ENCODE measurements at regions not wholly inside any gene's neighbourhood (a gene's known extent, or its start where the extent isn't known, plus 50 kb on each side); places are given as distances from the start of the nearest gene placed in this dataset.

DNA sequence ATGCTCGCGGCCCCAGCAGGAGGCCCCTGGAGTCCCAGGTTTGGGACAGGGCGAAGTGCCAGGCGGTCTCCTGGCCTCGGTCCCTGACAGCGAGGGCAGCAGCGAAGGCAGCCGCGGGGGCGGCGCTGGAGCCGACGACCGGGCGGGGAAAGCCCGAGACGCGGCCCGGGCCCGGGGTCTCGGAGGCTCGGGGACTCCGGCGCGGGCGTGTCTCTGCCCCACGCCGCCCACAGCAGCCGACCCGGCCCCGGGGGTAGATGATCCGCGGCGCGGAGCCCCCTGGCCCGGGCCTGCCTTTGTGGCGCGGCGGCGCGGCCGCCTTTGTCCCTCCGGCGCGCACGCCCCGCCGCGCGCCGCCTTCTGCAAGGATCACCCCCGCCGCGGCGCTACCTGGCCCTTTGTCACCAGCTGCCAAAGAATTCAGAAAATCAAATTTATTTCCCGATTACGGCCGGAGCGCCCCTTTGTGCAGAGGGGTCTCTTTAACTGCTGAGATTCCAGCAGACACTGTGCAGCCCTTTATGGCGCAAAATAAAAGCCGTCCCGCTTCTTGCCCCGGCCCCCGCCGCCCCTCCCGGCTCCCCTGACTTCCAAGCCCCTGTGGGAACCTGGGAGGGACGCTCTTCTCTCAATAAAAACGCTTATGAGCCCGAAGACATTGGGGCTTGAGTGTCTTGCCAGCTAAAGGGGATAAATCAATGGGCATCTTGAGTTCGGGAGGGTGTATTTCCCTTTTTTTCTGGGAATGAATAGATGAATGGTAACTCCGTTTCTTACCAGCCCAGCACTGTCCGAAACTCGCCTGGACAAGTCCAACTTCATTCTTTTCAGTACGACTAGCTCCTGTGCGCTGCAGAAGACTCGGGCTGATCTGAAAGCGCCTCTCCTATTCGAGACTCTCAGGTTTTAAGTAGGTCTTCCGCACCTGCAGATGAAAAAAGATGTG is 68.4 kb downstream of the HES1 start:
- TF ChIP-seq POLR2AphosphoS5 (IDR thresholded peaks at IDR 0.05), result no peak
- TF ChIP-seq, protein P1, sequence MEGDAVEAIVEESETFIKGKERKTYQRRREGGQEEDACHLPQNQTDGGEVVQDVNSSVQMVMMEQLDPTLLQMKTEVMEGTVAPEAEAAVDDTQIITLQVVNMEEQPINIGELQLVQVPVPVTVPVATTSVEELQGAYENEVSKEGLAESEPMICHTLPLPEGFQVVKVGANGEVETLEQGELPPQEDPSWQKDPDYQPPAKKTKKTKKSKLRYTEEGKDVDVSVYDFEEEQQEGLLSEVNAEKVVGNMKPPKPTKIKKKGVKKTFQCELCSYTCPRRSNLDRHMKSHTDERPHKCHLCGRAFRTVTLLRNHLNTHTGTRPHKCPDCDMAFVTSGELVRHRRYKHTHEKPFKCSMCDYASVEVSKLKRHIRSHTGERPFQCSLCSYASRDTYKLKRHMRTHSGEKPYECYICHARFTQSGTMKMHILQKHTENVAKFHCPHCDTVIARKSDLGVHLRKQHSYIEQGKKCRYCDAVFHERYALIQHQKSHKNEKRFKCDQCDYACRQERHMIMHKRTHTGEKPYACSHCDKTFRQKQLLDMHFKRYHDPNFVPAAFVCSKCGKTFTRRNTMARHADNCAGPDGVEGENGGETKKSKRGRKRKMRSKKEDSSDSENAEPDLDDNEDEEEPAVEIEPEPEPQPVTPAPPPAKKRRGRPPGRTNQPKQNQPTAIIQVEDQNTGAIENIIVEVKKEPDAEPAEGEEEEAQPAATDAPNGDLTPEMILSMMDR (IDR thresholded peaks at IDR 0.05 in 8 of 11, conservative IDR thresholded peaks at IDR 0.05 in 3 of 11), result no peak
- no peak for TF ChIP-seq POLR2A (IDR thresholded peaks at IDR 0.05)
- no peak overlapping the region for H3K27ac ChIP-seq
- H3K36me3 ChIP-seq, result no peaks in the 10 kb centered on the region
- H3K9me3 ChIP-seq, result no peaks in the 10 kb centered on the region
- peak overlapping the region in 7 of 8 donors; percentile 5 to 62 (median 21) for H3K4me3 ChIP-seq
- WGBS, 5 donors, result 20 to 45% (median 32%) methylated on average over 44 to 79 of the region's 79 CpGs
- peaks cover 0 to 38% (median 30%) of the 10 kb centered on the region in 6 donors for H3K4me1 ChIP-seq
- DNase-seq, result no peak
- intact Hi-C loops (cut with DNase I; ENCODE audit: low total_unique reads), result no loop called here
- H3K27me3 ChIP-seq (replicated peaks in 1 of 7), result peaks cover 0 to 49% (median 15%) of the 10 kb centered on the region in 7 donors

DNA sequence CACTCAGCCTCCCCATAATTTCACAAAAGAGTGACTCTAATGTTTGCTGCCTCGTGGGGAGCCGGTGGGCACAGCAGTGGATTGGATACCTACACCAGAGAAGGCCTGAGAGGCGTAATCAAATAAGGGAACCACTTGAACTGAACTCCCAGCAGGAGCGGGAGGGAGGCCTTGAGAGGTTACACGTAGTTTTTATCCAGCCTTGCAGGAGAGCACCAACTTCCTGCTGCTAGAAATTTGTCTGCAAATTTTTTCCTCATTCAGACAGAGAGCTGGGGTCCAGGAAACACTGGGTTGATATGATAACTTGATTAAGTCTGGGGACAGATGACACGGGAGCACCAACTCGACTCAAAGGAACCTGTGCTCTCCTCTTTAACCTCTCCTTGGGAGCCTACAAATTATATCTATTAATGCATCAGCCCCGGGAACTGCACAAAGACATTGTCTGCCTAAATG is 69.8 kb downstream of the HES1 start:
- 18 to 31% (median 26%) methylated on average over 8 of the region's 8 CpGs for WGBS, 5 donors
- H3K9me3 ChIP-seq, result no peaks in the 10 kb centered on the region
- H3K4me1 ChIP-seq, result peaks cover 0 to 36% (median 30%) of the 10 kb centered on the region in 6 donors
- H3K4me3 ChIP-seq, result peak overlapping the region in 1 of 8 donors; percentile 35
- H3K27ac ChIP-seq, result peak overlapping the region in 5 of 8 donors; percentile 28 to 49 (median 43)
- TF ChIP-seq POLR2AphosphoS5 (IDR thresholded peaks at IDR 0.05), result peak in 1 of 3 donors; percentile 24
- TF ChIP-seq POLR2A (IDR thresholded peaks at IDR 0.05), result no peak
- TF ChIP-seq, protein P1 (IDR thresholded peaks at IDR 0.05 in 8 of 11, conservative IDR thresholded peaks at IDR 0.05 in 3 of 11), result no peak
- no peaks in the 10 kb centered on the region for H3K36me3 ChIP-seq
- intact Hi-C loops (cut with DNase I; ENCODE audit: low total_unique reads), result no loop called here
- DNase-seq, result no peak
- peaks cover 0 to 49% (median 15%) of the 10 kb centered on the region in 7 donors for H3K27me3 ChIP-seq (replicated peaks in 1 of 7)

DNA sequence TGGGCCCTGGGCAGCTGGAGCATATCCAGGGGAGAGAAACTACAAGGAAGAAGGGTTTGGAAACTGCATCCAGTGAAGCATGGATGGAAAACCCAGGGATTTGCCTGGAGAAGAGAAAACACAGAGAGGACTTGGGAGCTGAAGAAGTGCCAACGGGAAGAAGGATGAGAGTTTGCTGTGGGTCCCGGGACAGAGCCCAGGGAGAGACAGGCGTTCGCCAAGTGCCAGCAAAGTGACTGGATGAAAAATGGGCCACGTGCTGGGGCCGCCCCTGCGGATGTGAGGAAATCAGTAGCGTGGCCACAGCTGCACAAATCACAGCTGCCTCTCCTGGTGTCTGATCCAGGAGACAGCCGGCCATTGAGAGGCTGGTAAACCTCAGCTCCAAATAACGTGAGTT is 70.4 kb downstream of the HES1 start:
- peak in 2 of 3 donors; percentile 40 to 41 for TF ChIP-seq POLR2AphosphoS5 (IDR thresholded peaks at IDR 0.05)
- no peak for TF ChIP-seq POLR2A (IDR thresholded peaks at IDR 0.05)
- TF ChIP-seq, protein P1 (IDR thresholded peaks at IDR 0.05 in 8 of 11, conservative IDR thresholded peaks at IDR 0.05 in 3 of 11), result no peak
- 8 to 19% (median 9%) methylated on average over 10 of the region's 10 CpGs for WGBS, 5 donors
- DNase-seq, result no peak
- Histone ChIP-seq H3K36me3 (no peaks in the 10 kb centered on the region), H3K4me3 (peak overlapping the region in 1 of 8 donors; percentile 35), H3K9me3 (no peaks in the 10 kb centered on the region), H3K27ac (peak overlapping the region in 5 of 8 donors; percentile 28 to 49 (median 43)), H3K4me1 (peaks cover 0 to 36% (median 30%) of the 10 kb centered on the region in 6 donors), H3K27me3 (replicated peaks in 1 of 7) (peaks cover 0 to 53% (median 15%) of the 10 kb centered on the region in 7 donors)
- intact Hi-C loops (cut with DNase I; ENCODE audit: low total_unique reads), result no loop called here

DNA sequence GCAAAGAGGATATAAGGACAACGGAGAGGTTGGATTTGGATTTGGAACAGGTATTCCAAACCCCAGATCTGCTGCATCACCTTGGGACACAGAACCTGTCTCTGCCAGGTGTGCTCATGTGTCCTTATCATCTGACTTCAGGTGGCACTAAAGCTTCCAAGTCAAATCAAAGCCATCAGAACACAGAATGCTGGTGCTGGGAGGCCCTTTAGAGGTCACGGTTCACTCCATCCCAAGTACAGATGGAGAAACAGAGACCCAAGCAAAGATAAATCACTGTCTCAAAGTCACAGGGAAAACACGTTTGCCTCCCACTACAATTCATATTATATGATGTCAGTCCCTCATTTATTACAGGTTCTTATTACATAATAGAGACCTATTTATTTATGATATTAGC is 72.8 kb downstream of the HES1 start:
- H3K9me3 ChIP-seq, result no peaks in the 10 kb centered on the region
- WGBS, 5 donors, result 85 to 97% (median 93%) methylated on average over 3 of the region's 3 CpGs
- DNase-seq, result no peak
- H3K4me3 ChIP-seq, result no peak overlapping the region
- H3K27ac ChIP-seq, result no peak overlapping the region
- H3K27me3 ChIP-seq (replicated peaks in 1 of 7), result peaks cover 0 to 47% (median 10%) of the 10 kb centered on the region in 7 donors
- H3K4me1 ChIP-seq, result peaks cover 0 to 31% (median 25%) of the 10 kb centered on the region in 6 donors
- TF ChIP-seq POLR2AphosphoS5 (IDR thresholded peaks at IDR 0.05), result no peak
- TF ChIP-seq, protein P1 (IDR thresholded peaks at IDR 0.05 in 8 of 11, conservative IDR thresholded peaks at IDR 0.05 in 3 of 11), result no peak
- no peak for TF ChIP-seq POLR2A (IDR thresholded peaks at IDR 0.05)
- no peaks in the 10 kb centered on the region for H3K36me3 ChIP-seq
- intact Hi-C loops (cut with DNase I; ENCODE audit: low total_unique reads), result no loop called here

Data from spleen (tissue), 11 donors.